PC-9 (cell line): ENCODE measurements at regions not wholly inside any gene's neighbourhood (a gene's known extent, or its start where the extent isn't known, plus 50 kb on each side); places are given as distances from the start of the nearest gene placed in this dataset.
"Not testable (repeated sequence)": the region's sequence is repeated elsewhere in the genome, so short reads cannot be mapped to it uniquely, and the experiment has no call there.

ENCODE experiments used
- EZH2 ChIP-seq: fragments of 200-600 bp; sonication (generic); IDR thresholded peaks from 2 replicates; pipeline ENCODE4 v1.8.0; 2017; ENCODE audit warnings: antibody characterized with exemption, low read depth
- TF ChIP-seq, protein P1 (sequence below): fragments of 200-600 bp; sonication (generic); conservative IDR thresholded peaks from 2 replicates; pipeline ENCODE4 v1.6.1; 2017; ENCODE audit warnings: mixed run types, antibody characterized with exemption, mild to moderate bottlenecking, moderate library complexity

- TF ChIP-seq, protein P1, sequence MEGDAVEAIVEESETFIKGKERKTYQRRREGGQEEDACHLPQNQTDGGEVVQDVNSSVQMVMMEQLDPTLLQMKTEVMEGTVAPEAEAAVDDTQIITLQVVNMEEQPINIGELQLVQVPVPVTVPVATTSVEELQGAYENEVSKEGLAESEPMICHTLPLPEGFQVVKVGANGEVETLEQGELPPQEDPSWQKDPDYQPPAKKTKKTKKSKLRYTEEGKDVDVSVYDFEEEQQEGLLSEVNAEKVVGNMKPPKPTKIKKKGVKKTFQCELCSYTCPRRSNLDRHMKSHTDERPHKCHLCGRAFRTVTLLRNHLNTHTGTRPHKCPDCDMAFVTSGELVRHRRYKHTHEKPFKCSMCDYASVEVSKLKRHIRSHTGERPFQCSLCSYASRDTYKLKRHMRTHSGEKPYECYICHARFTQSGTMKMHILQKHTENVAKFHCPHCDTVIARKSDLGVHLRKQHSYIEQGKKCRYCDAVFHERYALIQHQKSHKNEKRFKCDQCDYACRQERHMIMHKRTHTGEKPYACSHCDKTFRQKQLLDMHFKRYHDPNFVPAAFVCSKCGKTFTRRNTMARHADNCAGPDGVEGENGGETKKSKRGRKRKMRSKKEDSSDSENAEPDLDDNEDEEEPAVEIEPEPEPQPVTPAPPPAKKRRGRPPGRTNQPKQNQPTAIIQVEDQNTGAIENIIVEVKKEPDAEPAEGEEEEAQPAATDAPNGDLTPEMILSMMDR: not testable (repeated sequence)
- TF ChIP-seq EZH2: not testable (repeated sequence)
These were observed 71.4 kb upstream of the SPDYE9 start for GRCh38 chr7:73157169-73157661.
